ENCODE measurements at regions not wholly inside any gene's neighbourhood (a gene's known extent, or its start where the extent isn't known, plus 50 kb on each side); places are given as distances from the start of the nearest gene placed in this dataset.

GRCh38 chr1:199177241-199177640, 538.4 kb downstream of the PTPRC start:
- intact Hi-C loops (cut with micrococcal nuclease), result loop anchor here (10.0 kb wide), 1 partner anchor 978 kb away; no protein-coding TSS in a partner anchor

GRCh38 chr1:199178646-199179045, 539.8 kb downstream of the PTPRC start:
- intact Hi-C loops (cut with micrococcal nuclease), result loop anchor here (10.0 kb wide), 1 partner anchor 976 kb away; no protein-coding TSS in a partner anchor

DNA sequence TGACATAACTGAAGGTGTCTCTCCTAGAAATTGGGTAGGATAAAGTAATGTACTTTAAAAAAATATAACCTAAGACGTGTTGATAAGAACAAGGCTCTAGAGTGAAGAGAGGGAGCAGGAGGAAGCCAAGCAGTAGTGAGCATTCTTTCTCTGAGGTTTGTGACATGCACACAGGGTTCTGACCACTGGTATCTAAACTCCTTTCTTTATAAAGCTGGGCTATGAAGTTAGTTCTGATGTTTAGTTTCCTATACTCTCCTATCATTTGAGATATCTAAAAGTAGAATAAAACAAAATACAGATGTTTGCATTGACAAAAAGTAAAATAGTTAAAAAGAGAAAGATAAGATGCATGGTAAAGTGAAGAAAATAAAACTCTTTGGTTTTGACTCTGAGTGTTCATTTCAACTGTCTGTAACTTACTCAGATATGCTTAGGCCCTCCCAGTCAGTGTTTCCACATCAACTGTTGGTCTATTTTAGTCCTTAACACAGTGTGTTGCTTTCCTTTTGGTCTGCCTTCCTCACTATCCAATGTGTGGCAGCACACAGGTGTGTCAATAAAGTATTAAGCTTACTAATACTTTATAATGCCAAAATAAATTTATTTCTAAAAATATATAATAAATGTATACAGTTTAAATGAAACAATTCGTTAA, 543.5 kb downstream of the PTPRC start:
- intact Hi-C loops (cut with micrococcal nuclease), result loop anchor here (1.0 kb wide), 1 partner anchor 9 kb away; no protein-coding TSS in a partner anchor

GRCh38 chr1:199184180-199184579, 545.3 kb downstream of the PTPRC start:
- intact Hi-C loops (cut with micrococcal nuclease), result no loop called here

DNA sequence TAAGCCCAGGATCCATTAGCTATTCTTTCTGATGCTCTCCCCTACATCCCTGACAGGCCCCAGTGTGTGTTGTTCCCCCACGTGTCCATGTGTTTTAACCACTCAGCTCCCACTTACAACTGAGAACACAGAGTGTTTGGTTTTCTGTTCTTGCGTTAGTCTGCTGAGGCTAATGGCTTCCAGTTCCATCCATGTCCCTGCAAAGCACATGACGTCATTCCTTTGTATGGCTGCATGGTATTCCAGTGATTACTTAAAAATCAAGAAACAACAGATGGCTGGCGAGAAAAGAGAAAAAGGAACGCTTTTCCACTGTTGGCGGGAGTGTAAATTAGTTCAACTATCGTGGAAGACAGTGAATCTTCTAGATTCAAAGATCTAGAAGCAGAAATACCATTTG, 556.0 kb downstream of the PTPRC start:
- intact Hi-C loops (cut with micrococcal nuclease), result no loop called here

DNA sequence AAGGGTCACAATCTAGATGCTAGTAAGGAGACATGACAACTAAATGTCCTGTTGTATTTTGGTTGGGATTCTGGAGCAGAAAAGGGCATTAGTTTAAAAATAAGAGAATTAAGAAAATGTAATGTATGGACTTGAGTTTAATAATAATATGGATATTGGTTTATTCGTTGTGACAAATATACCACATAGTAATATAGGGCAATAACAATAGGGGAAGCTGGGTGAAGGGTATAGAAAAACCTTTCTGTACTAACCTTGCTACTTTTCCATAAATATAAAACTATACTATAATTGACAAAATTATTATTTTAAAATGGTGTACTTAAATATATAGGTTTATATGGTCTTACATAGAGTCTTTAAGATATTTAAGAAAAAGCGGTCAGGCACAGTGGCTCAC, 558.9 kb downstream of the PTPRC start:
- intact Hi-C loops (cut with micrococcal nuclease), result no loop called here

- intact Hi-C loops (cut with micrococcal nuclease), result no loop called here
Observed at GRCh38 chr1:199202331-199202730, 563.5 kb downstream of the PTPRC start.

- intact Hi-C loops (cut with micrococcal nuclease), result no loop called here
Observed at GRCh38 chr1:199204231-199204630, 565.4 kb downstream of the PTPRC start.

DNA sequence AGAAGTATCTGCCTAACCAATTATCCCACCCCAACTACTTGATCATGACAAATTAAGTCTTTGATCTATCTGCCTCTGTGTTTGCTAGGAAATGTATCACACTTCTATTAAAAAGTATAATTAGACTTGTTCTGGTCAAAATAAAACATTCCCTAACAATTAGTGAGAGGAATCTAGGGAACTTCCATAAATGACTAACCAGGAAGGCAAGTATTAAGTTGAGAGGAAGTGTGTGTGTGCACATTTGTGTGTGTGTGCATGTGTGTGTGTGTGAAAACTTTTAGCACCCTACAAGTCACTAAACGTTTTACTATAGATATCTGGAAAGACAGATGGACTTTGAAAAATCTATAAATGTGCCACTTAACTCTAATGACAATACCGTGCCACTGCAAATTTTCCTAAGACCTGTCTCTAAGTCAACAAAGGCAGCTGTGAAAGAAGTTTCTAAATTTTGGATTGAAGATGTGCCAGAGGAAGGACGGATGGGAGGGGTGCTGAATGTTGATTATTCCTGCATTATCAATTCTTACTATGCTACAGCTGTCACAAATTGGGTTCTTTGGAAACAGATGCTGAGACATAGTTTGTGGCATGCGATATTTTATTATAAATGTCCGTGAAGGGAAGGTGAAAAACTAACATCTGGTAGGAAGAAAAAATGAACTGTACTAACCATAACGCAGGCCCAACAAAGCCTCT, 567.1 kb downstream of the PTPRC start:
- intact Hi-C loops (cut with micrococcal nuclease), result no loop called here

DNA sequence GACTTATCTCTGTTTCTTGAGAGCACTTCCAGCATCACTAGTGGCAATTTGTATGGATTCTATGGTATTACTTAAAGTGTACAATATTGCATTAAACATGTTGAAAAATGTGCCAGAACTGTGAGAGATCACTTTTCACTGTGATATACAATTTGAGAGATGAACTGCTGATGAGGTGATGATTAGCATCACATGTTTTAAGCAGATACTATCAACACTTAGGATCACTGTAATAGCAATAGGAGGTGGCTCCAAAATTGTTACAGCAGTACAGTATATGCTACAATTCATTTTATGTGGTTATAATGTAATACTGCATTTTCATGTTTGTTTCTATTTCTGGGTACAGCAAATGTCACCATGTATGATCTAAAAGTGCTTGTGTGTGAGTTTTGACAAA, 570.0 kb downstream of the PTPRC start:
- intact Hi-C loops (cut with micrococcal nuclease), result no loop called here

GRCh38 chr1:199218065-199218464, 579.2 kb downstream of the PTPRC start:
- intact Hi-C loops (cut with micrococcal nuclease), result no loop called here

DNA sequence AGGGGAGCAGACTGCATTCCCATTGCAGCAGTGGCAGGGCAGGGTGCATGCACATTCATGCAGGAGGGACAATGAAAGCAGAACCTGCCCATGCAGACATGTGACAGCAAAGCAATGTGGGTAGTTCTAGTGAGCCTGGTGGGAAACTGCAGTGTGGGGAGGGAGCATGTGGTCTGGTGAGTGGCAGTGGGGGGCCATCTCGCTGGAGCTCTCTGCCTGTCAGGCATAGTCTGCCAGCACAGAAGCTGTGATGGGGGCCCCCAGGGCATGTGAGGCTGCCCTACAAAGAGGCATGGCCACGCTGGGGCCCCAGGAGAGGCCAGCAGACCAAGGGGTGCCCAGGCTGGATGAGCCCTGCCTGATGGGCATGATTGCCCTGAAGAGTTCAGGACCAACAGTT, 579.7 kb downstream of the PTPRC start:
- intact Hi-C loops (cut with micrococcal nuclease), result no loop called here

GRCh38 chr1:199220031-199220430, 581.2 kb downstream of the PTPRC start:
- intact Hi-C loops (cut with micrococcal nuclease), result no loop called here

GRCh38 chr1:199221371-199222150, 582.7 kb downstream of the PTPRC start:
- intact Hi-C loops (cut with micrococcal nuclease), result no loop called here

DNA sequence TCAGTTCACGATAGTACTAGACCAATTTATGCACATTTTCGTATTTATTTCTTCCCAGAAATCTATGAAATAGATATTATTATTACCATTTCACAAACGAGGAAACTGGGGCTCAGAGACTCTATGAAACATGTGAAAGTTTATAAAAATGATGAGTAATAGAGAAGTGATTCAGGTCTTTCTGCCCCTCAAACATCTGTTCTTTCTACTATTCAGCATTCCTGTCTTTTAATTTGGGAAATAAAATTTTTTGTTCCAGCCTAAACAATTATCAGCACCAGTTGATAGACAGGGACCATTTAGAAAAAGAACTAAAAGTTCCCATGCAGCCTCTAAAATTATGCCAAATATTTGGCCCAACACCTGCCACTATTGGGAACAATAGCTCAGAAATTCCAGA, 585.1 kb downstream of the PTPRC start:
- intact Hi-C loops (cut with micrococcal nuclease), result no loop called here

GRCh38 chr1:199226163-199226562, 587.3 kb downstream of the PTPRC start:
- intact Hi-C loops (cut with micrococcal nuclease), result loop anchor here (1.0 to 5.0 kb wide), 8 partner anchors 17 to 704 kb away; no protein-coding TSS in a partner anchor

- intact Hi-C loops (cut with micrococcal nuclease), result loop anchor here (2.0 to 5.0 kb wide), 3 partner anchors 70 to 355 kb away; no protein-coding TSS in a partner anchor
Observed at GRCh38 chr1:199242147-199242546, 603.3 kb downstream of the PTPRC start.

GRCh38 chr1:199242601-199243000, 603.8 kb downstream of the PTPRC start:
- intact Hi-C loops (cut with micrococcal nuclease), result loop anchor here (2.0 to 5.0 kb wide), 3 partner anchors 70 to 355 kb away; no protein-coding TSS in a partner anchor

DNA sequence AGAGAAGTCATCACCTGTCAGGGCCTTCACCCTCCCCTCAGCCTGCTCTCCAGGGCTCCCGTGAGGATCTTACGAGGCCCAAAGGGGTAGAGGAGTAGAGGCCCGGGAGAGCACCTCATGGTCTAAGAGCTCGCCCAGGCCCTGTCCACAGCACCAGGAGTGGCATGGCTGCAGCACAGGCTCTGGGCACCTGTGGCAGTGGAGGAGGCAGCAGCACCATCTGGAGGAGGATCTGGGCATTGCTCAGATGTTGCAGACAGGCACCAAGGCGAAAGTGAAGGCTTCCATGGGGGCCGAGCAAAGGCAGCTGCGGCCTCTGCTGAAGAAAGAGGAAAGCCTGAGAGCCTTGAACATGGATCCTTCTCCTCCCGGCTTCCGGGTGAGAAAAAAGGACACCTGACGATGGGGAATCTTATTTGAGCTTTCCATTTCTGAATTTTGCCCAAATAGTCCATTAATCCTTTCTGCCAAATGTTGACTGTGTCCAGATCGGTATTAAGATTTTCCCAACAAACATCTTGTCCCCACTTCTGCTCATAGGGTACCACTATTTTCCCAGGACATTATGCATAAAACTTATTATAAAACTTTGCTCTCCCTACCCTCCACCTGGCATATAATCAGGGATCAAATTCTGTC, 604.7 kb downstream of the PTPRC start:
- intact Hi-C loops (cut with micrococcal nuclease), result loop anchor here (1.0 to 5.0 kb wide), 8 partner anchors 17 to 472 kb away; no protein-coding TSS in a partner anchor

GRCh38 chr1:199245946-199246345, 607.1 kb downstream of the PTPRC start:
- intact Hi-C loops (cut with micrococcal nuclease), result no loop called here

DNA sequence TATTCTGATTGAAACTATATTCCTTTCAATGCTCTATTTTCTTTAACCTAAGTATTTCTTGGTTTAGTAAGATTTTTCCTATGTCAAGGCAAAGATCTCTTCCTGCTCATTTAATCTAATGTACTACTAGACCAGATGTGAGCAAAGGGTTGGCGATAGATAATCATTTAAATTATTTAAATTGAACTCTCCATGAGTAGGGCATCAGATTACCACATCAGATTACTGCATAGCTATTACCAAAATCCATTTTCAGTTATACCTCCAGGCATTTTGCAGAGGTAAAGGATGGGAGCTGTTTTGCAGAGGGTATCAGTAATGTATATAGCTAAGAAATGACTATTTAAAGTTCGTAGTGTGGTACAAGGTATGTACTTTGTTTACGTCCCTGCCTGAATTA, 607.9 kb downstream of the PTPRC start:
- intact Hi-C loops (cut with micrococcal nuclease), result no loop called here

All from T-helper 1 cell treated with Interleukin-12 subunit alpha and Interleukin-12 subunit beta and Interleukin-4 antibody, amounts not matched to agents 30 ng/mL and 1 ng/mL, for 36 hours (primary cell).